ENCODE measurements at regions not wholly inside any gene's neighbourhood (a gene's known extent, or its start where the extent isn't known, plus 50 kb on each side); places are given as distances from the start of the nearest gene placed in this dataset.

- no peaks in the 10 kb centered on the region for H3K9me2 ChIP-seq (ENCODE audit: insufficient read depth, low read length)
- ChIA-PET POLR2A (no interaction called here), CTCF (ENCODE audit: unreplicated experiment) (no interaction called here)
- H3K4me2 ChIP-seq (ENCODE audit: low read length): no peak overlapping the region
- no peak overlapping the region for H3K27ac ChIP-seq (ENCODE audit: low read depth, low read length, poor library complexity, severe bottlenecking)
- intact Hi-C loops (cut with micrococcal nuclease; ENCODE audit: unreplicated experiment): no loop called here
- H3K4me3 ChIP-seq (ENCODE audit: low read depth, low read length, poor library complexity, severe bottlenecking): no peak overlapping the region
- H4K20me1 ChIP-seq (ENCODE audit: insufficient read depth, low read length): no peaks in the 10 kb centered on the region
- H3K4me1 ChIP-seq (ENCODE audit: insufficient read depth, low read length, poor library complexity, severe bottlenecking): no peaks in the 10 kb centered on the region
- no peaks in the 10 kb centered on the region for H3K9me3 ChIP-seq (ENCODE audit: low read length)
- H3K36me3 ChIP-seq (ENCODE audit: insufficient read depth, low read length): no peaks in the 10 kb centered on the region
- BruUV-seq (replicated peaks): no TSS peak
- no peak for TF ChIP-seq EZH2phosphoT487 (IDR thresholded peaks at IDR 0.05; ENCODE audit: borderline replicate concordance, low read depth, low read length)
- TF ChIP-seq CTCF (conservative IDR thresholded peaks at IDR 0.05; ENCODE audit: low read length): no peak
- H2AFZ ChIP-seq (ENCODE audit: low read length): no peak overlapping the region
- no peaks in the 10 kb centered on the region for H3K79me2 ChIP-seq (ENCODE audit: insufficient read depth, low read depth, low read length)
- no peak for DNase-seq (ENCODE audit: low spot score)
These were observed 379.4 kb downstream of the FBXW7 start for GRCh38 chr4:152156442-152156841.

GRCh38 chr4:152155070-152155469 lies 380.8 kb downstream of the FBXW7 start:
- intact Hi-C loops (cut with micrococcal nuclease; ENCODE audit: unreplicated experiment): no loop called here
- CTCF ChIA-PET (ENCODE audit: unreplicated experiment): no interaction called here

GRCh38 chr4:152154433-152154832 lies 381.5 kb downstream of the FBXW7 start:
- no peaks in the 10 kb centered on the region for H3K4me1 ChIP-seq (ENCODE audit: insufficient read depth, low read length, poor library complexity, severe bottlenecking)
- CTCF ChIA-PET (ENCODE audit: unreplicated experiment): no interaction called here
- H3K79me2 ChIP-seq (ENCODE audit: insufficient read depth, low read depth, low read length): no peaks in the 10 kb centered on the region
- TF ChIP-seq CTCF (conservative IDR thresholded peaks at IDR 0.05; ENCODE audit: low read length) (no peak), EZH2phosphoT487 (IDR thresholded peaks at IDR 0.05; ENCODE audit: borderline replicate concordance, low read depth, low read length) (no peak)
- POLR2A ChIA-PET: interaction anchor here (0.7 kb wide), 1 partner anchor 162 kb away, joined by 3 read pairs; no protein-coding TSS in a partner anchor
- H3K36me3 ChIP-seq (ENCODE audit: insufficient read depth, low read length): no peaks in the 10 kb centered on the region
- no peak overlapping the region for H3K27ac ChIP-seq (ENCODE audit: low read depth, low read length, poor library complexity, severe bottlenecking)
- no peaks in the 10 kb centered on the region for H3K9me2 ChIP-seq (ENCODE audit: insufficient read depth, low read length)
- H3K4me3 ChIP-seq (ENCODE audit: low read depth, low read length, poor library complexity, severe bottlenecking): no peak overlapping the region
- H2AFZ ChIP-seq (ENCODE audit: low read length): no peak overlapping the region
- no peaks in the 10 kb centered on the region for H4K20me1 ChIP-seq (ENCODE audit: insufficient read depth, low read length)
- no peak for DNase-seq (ENCODE audit: low spot score)
- no peak overlapping the region for H3K4me2 ChIP-seq (ENCODE audit: low read length)
- H3K9me3 ChIP-seq (ENCODE audit: low read length): no peaks in the 10 kb centered on the region
- no TSS peak for BruUV-seq (replicated peaks)
- intact Hi-C loops (cut with micrococcal nuclease; ENCODE audit: unreplicated experiment): no loop called here

More at GRCh38 chr4:152155070-152155469, 380.8 kb downstream of the FBXW7 start:
- Histone ChIP-seq H3K4me2 (ENCODE audit: low read length) (no peak overlapping the region), H3K4me3 (ENCODE audit: low read depth, low read length, poor library complexity, severe bottlenecking) (no peak overlapping the region), H3K27ac (ENCODE audit: low read depth, low read length, poor library complexity, severe bottlenecking) (no peak overlapping the region), H3K79me2 (ENCODE audit: insufficient read depth, low read depth, low read length) (no peaks in the 10 kb centered on the region), H3K4me1 (ENCODE audit: insufficient read depth, low read length, poor library complexity, severe bottlenecking) (no peaks in the 10 kb centered on the region), H4K20me1 (ENCODE audit: insufficient read depth, low read length) (no peaks in the 10 kb centered on the region), H3K36me3 (ENCODE audit: insufficient read depth, low read length) (no peaks in the 10 kb centered on the region), H3K9me2 (ENCODE audit: insufficient read depth, low read length) (no peaks in the 10 kb centered on the region), H3K9me3 (ENCODE audit: low read length) (no peaks in the 10 kb centered on the region), H2AFZ (ENCODE audit: low read length) (no peak overlapping the region)
- DNase-seq (ENCODE audit: low spot score): no peak
- TF ChIP-seq EZH2phosphoT487 (IDR thresholded peaks at IDR 0.05; ENCODE audit: borderline replicate concordance, low read depth, low read length): no peak
- TF ChIP-seq CTCF (conservative IDR thresholded peaks at IDR 0.05; ENCODE audit: low read length): no peak
- POLR2A ChIA-PET: no interaction called here
- BruUV-seq (replicated peaks): no TSS peak

All from OCI-LY7 (cell line).